Nucleus accumbens (tissue), 56 donors: ENCODE measurements at regions not wholly inside any gene's neighbourhood (a gene's known extent, or its start where the extent isn't known, plus 50 kb on each side); places are given as distances from the start of the nearest gene placed in this dataset.
"Not testable (repeated sequence)": the region's sequence is repeated elsewhere in the genome, so short reads cannot be mapped to it uniquely, and the experiment has no call there.

Experiments used
- DNase-seq, 56 donors: peaks; one replicate each; lab custom pipeline; 2025; lab: John Stamatoyannopoulos, UW

DNA sequence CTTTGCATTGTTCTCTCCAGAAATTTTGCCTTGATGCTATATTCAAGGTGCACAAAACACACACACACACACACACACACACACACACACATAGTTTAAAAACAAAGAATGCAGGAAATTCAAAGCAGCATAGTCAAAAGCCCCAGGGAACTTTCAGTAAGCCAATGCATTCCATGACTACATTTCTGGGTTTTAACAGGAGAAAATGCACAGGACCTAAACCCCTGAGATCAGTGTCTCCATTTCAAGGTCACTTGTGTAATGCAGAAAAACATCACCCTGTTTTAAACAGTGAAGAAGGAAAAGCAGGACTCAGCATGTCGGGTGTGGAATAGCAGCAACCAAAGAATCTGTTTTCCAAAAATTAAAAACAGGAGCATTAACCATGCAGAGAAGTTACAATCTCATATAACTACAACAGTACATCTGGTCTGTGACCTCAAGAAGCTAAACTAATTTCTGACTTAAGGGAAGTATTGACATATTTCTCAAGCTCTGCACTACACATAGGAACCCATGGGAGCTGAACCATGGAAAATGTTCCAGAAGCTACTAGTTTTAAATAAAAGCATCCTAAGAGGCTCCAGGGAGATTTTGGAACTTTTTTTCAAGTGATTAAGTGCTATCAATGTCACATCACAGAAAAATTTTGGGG, 296.7 kb downstream of the HINT1 start:
- no peak for DNase-seq

DNA sequence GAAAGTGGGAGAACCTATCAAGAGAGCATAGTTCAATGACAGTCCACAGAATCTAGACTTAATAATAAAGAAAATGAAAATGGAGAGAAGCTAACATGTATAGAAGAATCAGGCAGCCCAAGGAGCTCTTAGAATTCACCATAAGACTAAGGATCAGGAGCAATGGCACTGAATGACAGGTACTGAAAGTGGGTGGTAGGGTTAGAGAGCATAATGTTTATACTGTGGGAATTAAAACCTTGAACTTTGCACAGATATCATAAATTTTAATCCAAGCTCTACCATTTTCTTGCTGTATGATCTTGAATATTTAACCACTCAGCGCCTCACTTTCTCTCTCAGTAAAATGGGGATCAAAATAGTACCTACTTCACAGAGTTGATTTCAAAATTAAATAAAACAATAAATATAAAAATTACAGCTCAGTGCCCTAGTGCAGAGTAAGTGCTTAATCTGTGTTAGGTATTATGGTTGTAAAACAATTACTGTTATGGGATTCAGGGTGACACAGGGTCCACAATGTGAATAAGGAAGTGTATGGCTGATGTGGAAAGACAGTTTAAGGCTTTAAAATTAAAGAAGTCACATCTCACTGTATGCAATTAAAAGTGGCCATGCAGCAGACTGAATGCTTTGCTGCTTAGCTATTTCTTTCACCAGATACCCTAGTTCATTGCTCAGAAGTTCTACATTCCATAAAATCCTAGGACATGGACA, 319.8 kb downstream of the HINT1 start:
- DNase-seq = no peak

DNA sequence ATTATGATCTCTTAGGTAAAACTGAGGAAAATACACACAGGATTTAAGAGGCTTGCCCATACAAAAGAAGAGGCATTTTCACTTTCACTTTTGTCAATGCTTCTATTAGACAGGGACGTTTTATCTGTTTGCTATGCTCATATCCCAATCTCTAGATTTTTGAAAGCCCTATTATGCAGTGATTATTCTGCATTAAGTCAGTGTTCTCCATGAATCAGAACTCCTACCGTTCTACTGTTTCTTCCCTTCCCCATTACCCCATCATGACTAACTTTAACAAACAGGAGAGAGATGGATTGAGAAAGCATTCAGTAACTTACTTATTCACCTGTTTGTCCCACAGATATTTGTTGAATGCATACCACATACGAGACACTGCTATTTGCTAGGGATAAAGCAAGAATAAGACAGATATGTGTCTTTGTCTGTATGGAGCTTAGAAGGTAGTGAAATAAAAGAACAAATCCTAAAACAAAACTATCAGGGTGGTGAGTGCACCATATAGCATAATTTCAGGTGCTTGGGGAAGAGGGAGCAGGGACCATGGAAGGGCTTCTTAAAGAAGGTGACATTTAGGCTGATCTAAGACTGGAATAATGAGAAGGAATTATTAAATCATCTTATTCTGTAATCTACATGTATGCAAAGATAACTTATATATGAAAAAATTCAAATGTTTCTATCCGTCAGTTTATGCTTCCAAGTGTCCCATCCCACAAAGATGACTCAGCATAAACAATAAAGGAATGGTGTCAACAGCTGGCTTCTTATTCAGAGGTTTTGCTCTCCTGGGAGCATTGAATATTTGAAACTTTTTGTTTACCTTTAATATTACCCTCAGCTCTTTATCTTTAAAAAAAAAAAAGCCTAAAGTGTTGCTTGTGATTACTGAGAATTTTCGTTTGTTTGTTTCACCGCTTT, 328.1 kb downstream of the HINT1 start:
- no peak for DNase-seq

- DNase-seq = not testable (repeated sequence)
Measured at GRCh38 chr5:130817598-130818384, 347.3 kb downstream of the HINT1 start.

DNA sequence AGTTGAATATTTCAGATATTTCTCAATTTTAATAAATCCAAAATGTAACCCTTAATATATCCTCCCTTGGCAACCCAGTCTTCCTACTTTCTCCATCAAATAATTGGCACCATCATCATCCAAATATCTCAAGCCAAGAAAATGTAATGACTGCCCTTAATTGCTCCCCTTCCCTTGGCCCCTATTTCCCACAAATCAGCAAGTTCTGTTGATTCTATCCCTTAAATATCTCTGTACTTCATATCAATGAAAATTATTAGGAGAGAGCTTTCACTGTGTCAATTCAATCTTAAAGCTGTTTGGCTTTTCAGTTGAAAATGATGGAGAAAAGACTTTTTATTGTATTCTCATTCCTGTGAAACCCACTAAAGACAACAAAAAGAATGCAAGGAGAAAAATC, 349.8 kb downstream of the HINT1 start:
- no peak for DNase-seq

- DNase-seq = no peak
Measured at GRCh38 chr5:130808691-130809090, 356.4 kb downstream of the HINT1 start.

DNA sequence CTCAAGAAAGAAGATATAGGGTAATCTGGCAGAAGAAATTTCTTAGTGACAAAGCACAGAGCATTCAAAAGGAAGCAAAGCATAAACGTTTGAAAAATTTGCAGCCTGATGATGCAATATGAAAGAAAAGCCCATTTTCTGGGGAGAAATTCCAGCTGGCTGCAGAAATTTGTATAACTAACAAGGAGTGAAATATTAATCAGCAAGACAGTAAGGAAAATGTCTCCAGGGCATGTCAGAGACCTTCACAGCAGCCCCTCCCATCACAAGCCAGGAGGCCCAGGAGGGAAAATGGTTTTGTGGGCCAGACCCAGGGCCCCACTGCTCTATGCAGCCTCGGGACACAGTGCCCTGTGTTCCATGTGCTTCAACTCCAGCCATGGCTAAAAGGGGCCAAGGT, 359.4 kb downstream of the HINT1 start:
- DNase-seq = no peak

DNA sequence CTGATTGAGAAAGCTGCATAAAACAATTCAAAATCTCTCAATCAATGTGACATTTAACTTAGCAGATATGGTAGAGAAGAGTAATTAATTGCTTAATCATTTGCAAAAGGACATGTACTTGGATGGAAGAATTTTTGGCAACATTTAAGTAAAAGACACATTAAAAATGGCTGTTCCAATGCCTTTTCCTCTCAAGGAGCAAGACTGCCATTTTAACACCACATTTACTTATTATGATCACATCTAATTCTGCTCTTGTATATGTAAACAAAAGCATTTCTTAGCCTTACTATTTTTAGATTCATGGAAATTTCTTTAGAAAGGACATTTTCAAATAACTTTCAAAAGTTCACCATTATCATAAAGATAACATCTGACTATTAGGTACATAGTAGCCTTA, 360.0 kb downstream of the HINT1 start:
- no peak for DNase-seq

- no peak for DNase-seq
Measured at GRCh38 chr5:130801963-130802362, 363.1 kb downstream of the HINT1 start.

GRCh38 chr5:130799015-130799414, 366.0 kb downstream of the HINT1 start:
- DNase-seq = no peak

- no peak for DNase-seq
Measured at GRCh38 chr5:130797303-130797702, 367.8 kb downstream of the HINT1 start.

DNA sequence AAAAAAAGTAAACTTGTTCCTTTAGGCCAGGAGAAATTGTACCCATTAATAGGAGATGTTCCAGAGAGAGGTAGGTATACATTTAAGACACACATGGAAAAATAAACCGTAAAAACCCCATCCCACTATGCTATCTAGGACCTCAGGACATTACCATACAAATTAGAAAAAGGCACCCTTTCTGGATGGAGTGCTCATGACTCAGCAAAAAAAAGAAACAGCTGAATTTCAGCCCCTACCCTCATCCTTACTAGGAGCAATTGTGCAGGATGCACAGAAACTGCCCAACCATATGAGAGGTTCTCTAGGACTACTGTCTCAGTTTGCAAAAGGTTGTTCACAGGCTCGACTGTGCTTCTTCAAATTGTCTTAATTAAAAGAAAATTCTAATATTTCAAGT, 368.2 kb downstream of the HINT1 start:
- no peak for DNase-seq

GRCh38 chr5:130796032-130796431, 369.0 kb downstream of the HINT1 start:
- no peak for DNase-seq

GRCh38 chr5:130795037-130795436, 370.0 kb downstream of the HINT1 start:
- DNase-seq = no peak

GRCh38 chr5:130777794-130778193, 387.3 kb downstream of the HINT1 start:
- DNase-seq = no peak

GRCh38 chr5:130773813-130774212, 391.2 kb downstream of the HINT1 start:
- DNase-seq = no peak

- DNase-seq = no peak
Measured at GRCh38 chr5:130762031-130762430, 403.0 kb downstream of the HINT1 start.

GRCh38 chr5:130759061-130759460, 406.0 kb downstream of the HINT1 start:
- no peak for DNase-seq

GRCh38 chr5:130747556-130747955, 417.5 kb downstream of the HINT1 start:
- no peak for DNase-seq

DNA sequence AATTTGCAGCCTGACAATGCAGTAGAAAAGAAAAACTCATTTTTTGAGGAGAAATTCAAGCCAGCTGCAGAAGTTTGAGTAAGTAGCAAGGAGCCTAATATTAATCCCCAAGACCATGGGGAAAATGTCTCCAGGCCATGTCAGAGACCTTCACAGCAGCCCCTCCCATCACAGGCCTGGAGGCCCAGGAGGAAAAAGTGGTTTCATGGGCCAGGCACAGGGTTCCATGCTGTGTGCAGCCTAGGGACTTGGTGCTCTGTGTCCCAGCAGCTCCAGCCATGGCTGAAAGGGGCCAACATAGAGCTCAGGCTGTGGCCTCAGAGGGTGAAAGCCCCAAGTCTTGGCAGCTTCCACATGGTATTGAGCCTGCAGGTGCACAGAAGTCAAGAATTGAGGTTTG, 418.4 kb downstream of the HINT1 start:
- not testable (repeated sequence) for DNase-seq

DNA sequence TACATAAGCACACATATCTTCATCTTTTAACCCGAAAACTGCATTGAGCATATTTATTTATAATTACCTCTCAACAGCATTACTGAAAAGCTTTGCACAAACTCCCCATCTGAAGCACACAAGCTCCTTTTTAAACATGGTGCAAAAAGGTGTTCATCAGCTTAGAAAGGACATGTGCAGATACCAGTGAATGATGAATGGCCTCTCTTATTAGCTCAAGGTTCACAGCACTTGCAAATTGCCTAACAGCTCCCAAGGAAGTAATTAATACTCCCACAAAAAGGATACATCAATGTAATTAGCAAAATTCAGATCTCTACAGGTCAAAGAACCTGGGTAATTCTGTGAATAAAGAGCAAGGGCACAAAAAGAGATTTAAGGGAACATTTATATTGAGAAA, 422.0 kb downstream of the HINT1 start:
- no peak for DNase-seq
